T-cell (primary cell): ENCODE measurements at regions not wholly inside any gene's neighbourhood (a gene's known extent, or its start where the extent isn't known, plus 50 kb on each side); places are given as distances from the start of the nearest gene placed in this dataset.

ENCODE experiments used
- ATAC-seq, 4 experiments: fragments of 200-7000 bp in 3 of 4; fragments of 150-1000 bp in 1 of 4; cut with Tn5 transposase; replicated peaks in 1 of 4; 1 replicate in 3 of 4; 2 replicates in 1 of 4; pipeline ENCODE4 v1.10.0; 2021; ENCODE audit warnings: moderate library complexity in 3 of 4, mild to moderate bottlenecking in 2 of 4, moderate number of reproducible peaks in 1 of 4
- CTCF ChIA-PET, 2 donors: fragments of 300-600 bp; sonication (Branson Sonifier 250); formaldehyde crosslinking; loops; one replicate each; lab custom pipeline; 2022; ENCODE audit warnings: antibody characterized with exemption in 2 of 2; lab: Charles Lee
- POLR2A ChIA-PET, 2 donors: fragments of 300-600 bp; sonication (Branson Sonifier 250); formaldehyde crosslinking; loops; one replicate each; lab custom pipeline; 2022; ENCODE audit warnings: antibody characterized with exemption in 2 of 2; lab: Charles Lee
- DNase-seq, 35 experiments: peaks; one replicate each; pipeline versions ENCODE4 v3.0.0 to v3.0.0-alpha.2; 2013 to 2023
- H3K27ac ChIP-seq: one replicate; pipeline ENCODE4 v1.5.1; 2013; ENCODE audit warnings: low read length
- H3K27me3 ChIP-seq, 2 experiments: replicated peaks in 1 of 2; 1 replicate in 1 of 2; 2 replicates in 1 of 2; pipeline versions ENCODE4 v1.6.1 to v1.7.0; 2013; ENCODE audit warnings: low read length in 1 of 2, mixed read lengths in 1 of 2; ENCODE audit not compliant: control insufficient read depth in 2 of 2, insufficient read depth in 2 of 2; ENCODE audit errors: extremely low read depth in 1 of 2
- H3K36me3 ChIP-seq, 2 donors: 1 replicate in 1 of 2; 2 replicates in 1 of 2; pipeline versions ENCODE4 v1.6.1 to v1.7.0; 2013; ENCODE audit warnings: low read length in 1 of 2; ENCODE audit not compliant: control insufficient read depth in 2 of 2, insufficient read depth in 1 of 2; ENCODE audit errors: extremely low read depth in 1 of 2
- H3K4me1 ChIP-seq, 2 experiments: 1 replicate in 1 of 2; 2 replicates in 1 of 2; pipeline versions ENCODE4 v1.6.1 to v1.7.0; 2013; ENCODE audit warnings: low read length in 2 of 2, mixed read lengths in 1 of 2; ENCODE audit not compliant: insufficient read depth in 2 of 2, control insufficient read depth in 1 of 2; ENCODE audit errors: extremely low read depth in 1 of 2
- H3K4me3 ChIP-seq, 2 donors: 1 replicate in 1 of 2; 2 replicates in 1 of 2; pipeline versions ENCODE4 v1.5.1 to v1.7.0; 2013; ENCODE audit warnings: mild to moderate bottlenecking in 2 of 2, low read length in 1 of 2, moderate library complexity in 1 of 2; ENCODE audit not compliant: control insufficient read depth in 1 of 2; ENCODE audit errors: extremely low read depth in 1 of 2
- H3K9me3 ChIP-seq: 2 replicates; pipeline ENCODE4 v1.7.0; 2013
- H3K27ac Mint-ChIP-seq, 2 donors: one replicate each; pipeline ENCODE4 v1.8.0; 2020 to 2021; ENCODE audit warnings: mild to moderate bottlenecking in 2 of 2, mixed read lengths in 2 of 2
- H3K27me3 Mint-ChIP-seq, 2 donors: one replicate each; pipeline ENCODE4 v1.8.0; 2021 to 2022; ENCODE audit warnings: mixed read lengths in 2 of 2
- H3K36me3 Mint-ChIP-seq: one replicate; pipeline ENCODE4 v1.8.0; 2021; ENCODE audit warnings: mixed read lengths
- H3K4me1 Mint-ChIP-seq, 3 donors: one replicate each; pipeline ENCODE4 v1.8.0; 2020 to 2022; ENCODE audit warnings: mixed read lengths in 3 of 3, mild to moderate bottlenecking in 1 of 3
- H3K4me3 Mint-ChIP-seq, 3 donors: one replicate each; pipeline ENCODE4 v1.8.0; 2020 to 2022; ENCODE audit warnings: mild to moderate bottlenecking in 3 of 3, mixed read lengths in 3 of 3, moderate library complexity in 3 of 3
- H3K9me3 Mint-ChIP-seq, 3 donors: one replicate each; pipeline ENCODE4 v1.8.0; 2020 to 2022; ENCODE audit warnings: mixed read lengths in 3 of 3
- WGBS: methylation state at CpG from one replicate; pipeline ENCODE4 v1.1.5; 2013; ENCODE audit warnings: missing lambda C conversion rate; ENCODE audit not compliant: insufficient coverage; 5-methylcytosine and 5-hydroxymethylcytosine counted together

DNA sequence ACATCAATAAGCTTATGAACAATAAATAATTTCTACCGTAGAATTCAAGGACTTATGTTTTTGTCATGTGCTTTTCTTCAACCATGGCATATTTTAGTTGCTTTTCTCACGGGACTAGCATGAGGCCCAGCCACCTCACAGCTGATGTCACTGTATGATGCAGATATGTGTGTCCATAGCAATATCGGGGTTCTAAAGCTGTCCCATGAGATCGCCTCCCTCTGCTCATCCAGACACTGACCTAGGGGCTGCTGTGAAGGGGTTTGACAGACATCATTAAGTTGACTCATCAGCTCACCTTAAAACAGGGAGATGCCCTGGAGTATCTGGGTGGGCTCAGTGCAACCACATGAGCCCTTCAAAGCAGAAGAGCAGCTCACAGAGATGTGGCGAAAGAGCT is 210.3 kb upstream of the AJAP1 start:
- DNase-seq (no peak), ATAC-seq (no peak)
- H3K27ac Mint-ChIP-seq, result no peak overlapping the region
- H3K36me3 Mint-ChIP-seq, result no peaks in the 10 kb centered on the region
- Histone ChIP-seq H3K27me3 (peaks cover 0 to 25% of the 10 kb centered on the region in 2 experiments), H3K36me3 (no peaks in the 10 kb centered on the region), H3K27ac (no peak overlapping the region), H3K4me1 (no peaks in the 10 kb centered on the region), H3K9me3 (no peaks in the 10 kb centered on the region), H3K4me3 (no peak overlapping the region)
- no peaks in the 10 kb centered on the region for H3K9me3 Mint-ChIP-seq
- 88% methylated on average over 1 of the region's 5 CpGs for WGBS
- CTCF ChIA-PET, result no interaction called here
- peaks cover 29 to 33% of the 10 kb centered on the region in 2 donors for H3K27me3 Mint-ChIP-seq
- no peak overlapping the region for H3K4me3 Mint-ChIP-seq
- peaks cover 0 to 6% (median 0%) of the 10 kb centered on the region in 3 donors for H3K4me1 Mint-ChIP-seq
- POLR2A ChIA-PET, result no interaction called here

DNA sequence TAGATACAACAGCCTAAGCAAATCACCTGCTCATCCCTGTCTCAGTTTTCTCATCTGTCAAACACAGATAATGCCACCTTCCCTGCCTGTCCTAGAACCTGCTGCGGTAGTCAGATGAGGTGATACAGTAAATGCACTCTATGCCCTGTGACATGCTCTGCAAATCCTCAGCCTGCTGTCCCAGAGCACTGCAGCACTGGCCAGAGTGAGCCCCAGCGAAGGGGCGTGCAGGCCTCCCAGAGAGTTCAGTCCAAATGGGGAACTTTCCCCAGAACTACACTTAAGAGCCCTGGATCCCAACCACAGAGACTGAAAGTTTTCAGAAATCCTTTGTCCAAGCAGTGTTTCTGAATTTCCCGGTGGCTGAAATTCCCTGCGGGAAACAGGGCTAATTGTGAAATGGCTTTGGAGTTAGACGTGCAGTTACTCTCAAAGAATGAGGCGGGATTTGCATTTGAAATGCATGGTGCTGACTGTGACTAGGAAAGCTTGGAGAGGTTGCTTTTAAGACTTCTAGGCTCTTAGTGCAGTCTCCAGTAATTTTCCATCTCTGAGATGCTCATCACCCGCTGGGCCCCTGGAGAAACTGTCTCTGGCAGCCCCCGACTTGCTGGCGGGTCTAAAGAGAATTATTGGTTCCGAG is 206.5 kb upstream of the AJAP1 start:
- ATAC-seq (no peak), DNase-seq (no peak)
- Histone ChIP-seq H3K9me3 (no peaks in the 10 kb centered on the region), H3K4me1 (no peaks in the 10 kb centered on the region), H3K4me3 (no peak overlapping the region), H3K27ac (no peak overlapping the region), H3K27me3 (peaks cover 0 to 23% of the 10 kb centered on the region in 2 experiments), H3K36me3 (no peaks in the 10 kb centered on the region)
- ChIA-PET POLR2A (no interaction called here), CTCF (no interaction called here)
- no peaks in the 10 kb centered on the region for H3K9me3 Mint-ChIP-seq
- WGBS, result 52% methylated on average over 4 of the region's 11 CpGs
- no peaks in the 10 kb centered on the region for H3K36me3 Mint-ChIP-seq
- no peak overlapping the region for H3K27ac Mint-ChIP-seq
- H3K4me1 Mint-ChIP-seq, result peaks cover 0 to 6% (median 0%) of the 10 kb centered on the region in 3 donors
- H3K4me3 Mint-ChIP-seq, result no peak overlapping the region
- H3K27me3 Mint-ChIP-seq, result peaks cover 32 to 33% of the 10 kb centered on the region in 2 donors

DNA sequence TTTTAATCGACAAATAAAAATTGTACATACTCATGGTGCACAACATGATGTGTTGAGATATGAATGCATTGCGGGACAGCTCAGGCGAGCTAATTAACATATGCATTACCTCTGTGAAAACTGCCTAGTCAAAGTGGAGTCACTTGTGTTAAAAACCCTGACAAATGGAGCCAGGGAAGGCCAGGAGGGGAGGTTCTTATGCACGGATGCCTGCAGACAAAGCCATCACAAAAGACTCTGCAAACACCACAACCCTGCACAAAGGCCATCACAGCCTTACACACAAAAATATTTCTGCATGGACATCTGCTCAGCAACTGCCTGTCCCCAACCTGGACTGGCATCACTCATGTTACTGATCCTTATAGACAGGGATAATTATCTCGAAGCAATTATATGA is 204.4 kb upstream of the AJAP1 start:
- CTCF ChIA-PET, result no interaction called here

DNA sequence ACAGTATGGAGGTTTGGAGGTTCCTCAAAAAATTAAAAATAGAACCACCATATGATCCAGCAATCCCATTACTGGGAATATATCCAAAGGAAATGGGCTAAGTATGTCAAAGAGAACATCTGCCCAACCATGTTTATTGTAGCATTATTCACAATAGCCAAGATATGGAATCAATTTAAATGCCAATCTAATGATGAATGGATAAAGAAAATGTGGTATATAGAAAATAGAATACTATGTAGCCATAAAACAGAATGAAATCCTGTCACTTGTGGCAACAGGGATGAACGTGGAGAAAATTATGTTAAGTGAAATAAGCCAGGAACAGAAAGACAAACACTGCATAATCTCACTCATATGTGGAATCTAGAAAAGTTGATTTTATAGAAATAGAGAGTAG is 201.7 kb upstream of the AJAP1 start:
- Mint-ChIP-seq H3K27ac (no peak overlapping the region), H3K4me3 (no peak overlapping the region), H3K36me3 (no peaks in the 10 kb centered on the region), H3K9me3 (peaks cover 0 to 12% (median 4%) of the 10 kb centered on the region in 3 donors), H3K27me3 (peaks cover 7 to 9% of the 10 kb centered on the region in 2 donors), H3K4me1 (no peaks in the 10 kb centered on the region)
- no CpG with 5 or more reads among the region's 1 CpG for WGBS
- Histone ChIP-seq H3K36me3 (no peaks in the 10 kb centered on the region), H3K4me1 (no peaks in the 10 kb centered on the region), H3K27ac (no peak overlapping the region), H3K9me3 (no peaks in the 10 kb centered on the region), H3K27me3 (peaks cover 0 to 16% of the 10 kb centered on the region in 2 experiments), H3K4me3 (no peak overlapping the region)
- ATAC-seq (no peak), DNase-seq (no peak)
- CTCF ChIA-PET, result no interaction called here
- POLR2A ChIA-PET, result no interaction called here

More for the DNA sequence above, 204.4 kb upstream of the AJAP1 start:
- H3K4me3 Mint-ChIP-seq, result no peak overlapping the region
- H3K4me1 ChIP-seq, result no peaks in the 10 kb centered on the region
- no peaks in the 10 kb centered on the region for H3K36me3 ChIP-seq
- H3K27me3 Mint-ChIP-seq, result peaks cover 24 to 26% of the 10 kb centered on the region in 2 donors
- no peak overlapping the region for H3K4me3 ChIP-seq
- peaks cover 0 to 23% of the 10 kb centered on the region in 2 experiments for H3K27me3 ChIP-seq
- H3K9me3 ChIP-seq, result no peaks in the 10 kb centered on the region
- H3K27ac ChIP-seq, result no peak overlapping the region
- ATAC-seq, result no peak
- no peaks in the 10 kb centered on the region for H3K9me3 Mint-ChIP-seq
- 76% methylated on average over 2 of the region's 5 CpGs for WGBS
- POLR2A ChIA-PET, result no interaction called here
- H3K27ac Mint-ChIP-seq, result no peak overlapping the region
- DNase-seq, result no peak
- H3K4me1 Mint-ChIP-seq, result peaks cover 0 to 6% (median 0%) of the 10 kb centered on the region in 3 donors
- no peaks in the 10 kb centered on the region for H3K36me3 Mint-ChIP-seq

DNA sequence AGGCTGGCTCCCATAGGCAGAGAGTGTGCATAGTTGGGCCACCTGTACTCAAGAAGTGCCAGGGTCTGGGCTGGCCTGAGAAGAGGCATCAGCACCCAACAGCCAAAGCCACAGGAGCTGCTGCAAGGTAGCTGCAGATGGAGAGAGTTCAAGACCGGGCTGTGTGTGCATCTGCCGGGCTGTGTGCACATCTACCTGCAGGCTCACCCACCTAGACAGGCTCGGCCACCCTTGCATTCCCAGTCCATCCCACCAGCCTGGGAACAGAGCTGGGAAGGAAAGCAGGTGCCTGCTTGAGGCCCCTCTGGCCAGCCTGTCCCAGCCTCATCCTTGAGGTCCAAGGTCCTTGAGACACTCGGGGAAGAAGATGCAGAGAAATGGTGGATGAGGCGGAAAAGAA is 194.4 kb upstream of the AJAP1 start:
- ChIA-PET POLR2A (no interaction called here), CTCF (no interaction called here)
- Histone ChIP-seq H3K27me3 (peaks cover 0 to 4% of the 10 kb centered on the region in 2 experiments), H3K27ac (no peak overlapping the region), H3K9me3 (no peaks in the 10 kb centered on the region), H3K4me3 (no peak overlapping the region), H3K36me3 (no peaks in the 10 kb centered on the region), H3K4me1 (no peaks in the 10 kb centered on the region)
- WGBS, result 100% methylated on average over 1 of the region's 5 CpGs
- H3K4me3 Mint-ChIP-seq, result no peak overlapping the region
- no peaks in the 10 kb centered on the region for H3K27me3 Mint-ChIP-seq
- peaks cover 0 to 12% (median 4%) of the 10 kb centered on the region in 3 donors for H3K9me3 Mint-ChIP-seq
- H3K36me3 Mint-ChIP-seq, result no peaks in the 10 kb centered on the region
- no peak for DNase-seq
- no peak overlapping the region for H3K27ac Mint-ChIP-seq
- ATAC-seq, result no peak
- no peaks in the 10 kb centered on the region for H3K4me1 Mint-ChIP-seq

DNA sequence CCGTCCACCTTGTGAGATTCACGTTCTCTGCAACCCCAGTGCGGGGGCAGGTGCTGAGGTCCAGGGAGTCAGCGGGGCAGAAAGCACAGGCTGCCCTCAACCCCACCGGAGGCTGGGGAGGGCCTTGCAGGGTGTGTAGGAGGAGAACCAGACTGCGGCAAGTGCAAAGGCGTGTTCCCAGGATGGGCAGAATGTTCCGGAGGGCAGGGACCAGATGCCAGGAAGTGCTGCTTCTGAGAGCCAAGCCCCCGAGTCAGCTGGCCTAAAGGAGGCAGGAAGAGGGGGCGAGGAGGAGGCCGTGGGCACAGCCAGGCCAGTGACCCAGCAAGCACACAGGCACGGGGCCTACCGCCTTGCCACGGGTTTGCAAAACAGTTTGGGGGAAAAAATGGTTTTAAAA is 193.8 kb upstream of the AJAP1 start:
- H3K36me3 Mint-ChIP-seq, result no peaks in the 10 kb centered on the region
- DNase-seq, result no peak
- no peaks in the 10 kb centered on the region for H3K27me3 Mint-ChIP-seq
- H3K36me3 ChIP-seq, result no peaks in the 10 kb centered on the region
- peaks cover 0 to 7% (median 4%) of the 10 kb centered on the region in 3 donors for H3K9me3 Mint-ChIP-seq
- no peaks in the 10 kb centered on the region for H3K4me1 ChIP-seq
- WGBS, result 68% methylated on average over 11 of the region's 14 CpGs
- H3K27me3 ChIP-seq, result peaks cover 0 to 4% of the 10 kb centered on the region in 2 experiments
- ATAC-seq, result no peak
- ChIA-PET POLR2A (no interaction called here), CTCF (no interaction called here)
- H3K4me1 Mint-ChIP-seq, result no peaks in the 10 kb centered on the region
- H3K4me3 ChIP-seq, result no peak overlapping the region
- no peak overlapping the region for H3K4me3 Mint-ChIP-seq
- H3K9me3 ChIP-seq, result no peaks in the 10 kb centered on the region
- no peak overlapping the region for H3K27ac ChIP-seq
- no peak overlapping the region for H3K27ac Mint-ChIP-seq
